A549 (cell line): ENCODE measurements at regions not wholly inside any gene's neighbourhood (a gene's known extent, or its start where the extent isn't known, plus 50 kb on each side); places are given as distances from the start of the nearest gene placed in this dataset.

Source experiments
- CBX2 ChIP-seq: fragments of 200-600 bp; sonication (generic); IDR thresholded peaks from 2 replicates; pipeline ENCODE4 v1.6.1; 2016; ENCODE audit warnings: low read depth, mild to moderate bottlenecking, borderline replicate concordance
- EP300 ChIP-seq, 2 experiments: fragments of >200 bp; sonication (Bioruptor Twin); formaldehyde crosslinking; IDR thresholded peaks; 2 replicates in 1 of 2; 3 replicates in 1 of 2; pipeline ENCODE4 v1.6.1; 2016 to 2017
- HDAC2 ChIP-seq: fragments of 200-600 bp; sonication (generic); IDR thresholded peaks from 2 replicates; pipeline ENCODE4 v1.6.1; 2016
- MAX ChIP-seq: IDR thresholded peaks from 2 replicates; pipeline ENCODE4 v1.6.1; 2012
- POLR2A ChIP-seq: IDR thresholded peaks from 2 replicates; pipeline ENCODE4 v1.6.1; 2012; ENCODE audit warnings: mild to moderate bottlenecking, low read length
- SMC3 ChIP-seq: fragments of >200 bp; sonication (Bioruptor Twin); formaldehyde crosslinking; IDR thresholded peaks from 3 replicates; pipeline ENCODE4 v1.6.1; 2018; ENCODE audit warnings: inconsistent platforms
- SREBF2 ChIP-seq: fragments of 450-650 bp; IDR thresholded peaks from 2 replicates; pipeline ENCODE4 v1.6.1; 2014; ENCODE audit warnings: mild to moderate bottlenecking, moderate library complexity
- TF ChIP-seq, protein P1 (sequence below): fragments of 450-650 bp; IDR thresholded peaks from 2 replicates; pipeline ENCODE4 v1.6.1; 2014; ENCODE audit warnings: antibody characterized with exemption
- TF ChIP-seq, protein P2 (sequence below): fragments of 200-600 bp; sonication (generic); IDR thresholded peaks from 2 replicates; pipeline ENCODE4 v1.6.1; 2016; ENCODE audit warnings: antibody characterized with exemption, mild to moderate bottlenecking, moderate library complexity
- TF ChIP-seq, protein P3 (sequence below): fragments of >200 bp; sonication (Bioruptor Twin); formaldehyde crosslinking; IDR thresholded peaks from 3 replicates; pipeline ENCODE4 v1.5.1; 2016

GRCh38 chr3:159674583-159674982, 314.1 kb upstream of the IL12A start:
- TF ChIP-seq, protein P1, sequence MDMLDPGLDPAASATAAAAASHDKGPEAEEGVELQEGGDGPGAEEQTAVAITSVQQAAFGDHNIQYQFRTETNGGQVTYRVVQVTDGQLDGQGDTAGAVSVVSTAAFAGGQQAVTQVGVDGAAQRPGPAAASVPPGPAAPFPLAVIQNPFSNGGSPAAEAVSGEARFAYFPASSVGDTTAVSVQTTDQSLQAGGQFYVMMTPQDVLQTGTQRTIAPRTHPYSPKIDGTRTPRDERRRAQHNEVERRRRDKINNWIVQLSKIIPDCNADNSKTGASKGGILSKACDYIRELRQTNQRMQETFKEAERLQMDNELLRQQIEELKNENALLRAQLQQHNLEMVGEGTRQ, result no peak
- TF ChIP-seq, protein P2, sequence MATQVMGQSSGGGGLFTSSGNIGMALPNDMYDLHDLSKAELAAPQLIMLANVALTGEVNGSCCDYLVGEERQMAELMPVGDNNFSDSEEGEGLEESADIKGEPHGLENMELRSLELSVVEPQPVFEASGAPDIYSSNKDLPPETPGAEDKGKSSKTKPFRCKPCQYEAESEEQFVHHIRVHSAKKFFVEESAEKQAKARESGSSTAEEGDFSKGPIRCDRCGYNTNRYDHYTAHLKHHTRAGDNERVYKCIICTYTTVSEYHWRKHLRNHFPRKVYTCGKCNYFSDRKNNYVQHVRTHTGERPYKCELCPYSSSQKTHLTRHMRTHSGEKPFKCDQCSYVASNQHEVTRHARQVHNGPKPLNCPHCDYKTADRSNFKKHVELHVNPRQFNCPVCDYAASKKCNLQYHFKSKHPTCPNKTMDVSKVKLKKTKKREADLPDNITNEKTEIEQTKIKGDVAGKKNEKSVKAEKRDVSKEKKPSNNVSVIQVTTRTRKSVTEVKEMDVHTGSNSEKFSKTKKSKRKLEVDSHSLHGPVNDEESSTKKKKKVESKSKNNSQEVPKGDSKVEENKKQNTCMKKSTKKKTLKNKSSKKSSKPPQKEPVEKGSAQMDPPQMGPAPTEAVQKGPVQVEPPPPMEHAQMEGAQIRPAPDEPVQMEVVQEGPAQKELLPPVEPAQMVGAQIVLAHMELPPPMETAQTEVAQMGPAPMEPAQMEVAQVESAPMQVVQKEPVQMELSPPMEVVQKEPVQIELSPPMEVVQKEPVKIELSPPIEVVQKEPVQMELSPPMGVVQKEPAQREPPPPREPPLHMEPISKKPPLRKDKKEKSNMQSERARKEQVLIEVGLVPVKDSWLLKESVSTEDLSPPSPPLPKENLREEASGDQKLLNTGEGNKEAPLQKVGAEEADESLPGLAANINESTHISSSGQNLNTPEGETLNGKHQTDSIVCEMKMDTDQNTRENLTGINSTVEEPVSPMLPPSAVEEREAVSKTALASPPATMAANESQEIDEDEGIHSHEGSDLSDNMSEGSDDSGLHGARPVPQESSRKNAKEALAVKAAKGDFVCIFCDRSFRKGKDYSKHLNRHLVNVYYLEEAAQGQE, result no peak
- no peak for TF ChIP-seq POLR2A
- TF ChIP-seq, protein P3, sequence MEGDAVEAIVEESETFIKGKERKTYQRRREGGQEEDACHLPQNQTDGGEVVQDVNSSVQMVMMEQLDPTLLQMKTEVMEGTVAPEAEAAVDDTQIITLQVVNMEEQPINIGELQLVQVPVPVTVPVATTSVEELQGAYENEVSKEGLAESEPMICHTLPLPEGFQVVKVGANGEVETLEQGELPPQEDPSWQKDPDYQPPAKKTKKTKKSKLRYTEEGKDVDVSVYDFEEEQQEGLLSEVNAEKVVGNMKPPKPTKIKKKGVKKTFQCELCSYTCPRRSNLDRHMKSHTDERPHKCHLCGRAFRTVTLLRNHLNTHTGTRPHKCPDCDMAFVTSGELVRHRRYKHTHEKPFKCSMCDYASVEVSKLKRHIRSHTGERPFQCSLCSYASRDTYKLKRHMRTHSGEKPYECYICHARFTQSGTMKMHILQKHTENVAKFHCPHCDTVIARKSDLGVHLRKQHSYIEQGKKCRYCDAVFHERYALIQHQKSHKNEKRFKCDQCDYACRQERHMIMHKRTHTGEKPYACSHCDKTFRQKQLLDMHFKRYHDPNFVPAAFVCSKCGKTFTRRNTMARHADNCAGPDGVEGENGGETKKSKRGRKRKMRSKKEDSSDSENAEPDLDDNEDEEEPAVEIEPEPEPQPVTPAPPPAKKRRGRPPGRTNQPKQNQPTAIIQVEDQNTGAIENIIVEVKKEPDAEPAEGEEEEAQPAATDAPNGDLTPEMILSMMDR, result no peak
- no peak for TF ChIP-seq SREBF2
- TF ChIP-seq SMC3, result no peak
- TF ChIP-seq MAX, result no peak
- no peak for TF ChIP-seq HDAC2
- TF ChIP-seq EP300 (IDR thresholded peaks at IDR 0.05), result no peak
- TF ChIP-seq CBX2, result no peak
